WTC11 (cell line): ENCODE measurements at regions not wholly inside any gene's neighbourhood (a gene's known extent, or its start where the extent isn't known, plus 50 kb on each side); places are given as distances from the start of the nearest gene placed in this dataset.

Experiments used
- ATAC-seq: fragments of 200-7000 bp; cut with Tn5 transposase; 2 replicates; pipeline ENCODE4 v1.10.0; 2021; ENCODE audit warnings: mild to moderate bottlenecking, moderate library complexity
- CTCF ChIA-PET: fragments of 300-600 bp; sonication (Branson Sonifier 250); formaldehyde crosslinking; loops from one replicate; lab custom pipeline; 2021; ENCODE audit warnings: antibody characterized with exemption; lab: Charles Lee
- POLR2A ChIA-PET: fragments of 350-600 bp; sonication (Branson Sonifier 250); formaldehyde crosslinking; loops from one replicate; lab custom pipeline; 2021; ENCODE audit warnings: antibody characterized with exemption; lab: Charles Lee
- DNase-seq: peaks from one replicate; pipeline ENCODE4 v3.0.0; 2021; ENCODE audit warnings: low spot score
- H3K27ac Mint-ChIP-seq: 2 replicates; pipeline ENCODE4 v1.8.0; 2021; ENCODE audit warnings: mixed read lengths
- H3K27me3 Mint-ChIP-seq: 2 replicates; pipeline ENCODE4 v1.8.0; 2021; ENCODE audit warnings: low read depth, mild to moderate bottlenecking, moderate library complexity, mixed read lengths
- H3K36me3 Mint-ChIP-seq: 2 replicates; pipeline ENCODE4 v1.8.0; 2021; ENCODE audit warnings: mixed read lengths
- H3K4me1 Mint-ChIP-seq: 2 replicates; pipeline ENCODE4 v1.8.0; 2022; ENCODE audit warnings: mixed read lengths
- H3K4me3 Mint-ChIP-seq: 2 replicates; pipeline ENCODE4 v1.8.0; 2021; ENCODE audit warnings: mild to moderate bottlenecking, moderate library complexity, mixed read lengths
- H3K9me3 Mint-ChIP-seq: 2 replicates; pipeline ENCODE4 v1.8.0; 2021; ENCODE audit warnings: mixed read lengths
- ERG ChIP-seq: fragments of 250-450 bp; sonication (Bioruptor Pico); IDR thresholded peaks from 2 replicates; pipeline ENCODE4 v1.8.0; 2021; ENCODE audit warnings: mild to moderate bottlenecking
- ESRRA ChIP-seq: sonication (generic); formaldehyde crosslinking; IDR thresholded peaks from 2 replicates; pipeline ENCODE4 v1.8.1; 2022; ENCODE audit warnings: mild to moderate bottlenecking, missing genetic modification reagents, borderline replicate concordance
- ETV6 ChIP-seq: sonication (generic); formaldehyde crosslinking; IDR thresholded peaks from 2 replicates; pipeline ENCODE4 v1.8.1; 2022; ENCODE audit warnings: mild to moderate bottlenecking, missing genetic modification reagents
- HMGA2 ChIP-seq: fragments of 250-450 bp; sonication (Bioruptor Pico); IDR thresholded peaks from 2 replicates; pipeline ENCODE4 v1.4.0; 2021; ENCODE audit warnings: mild to moderate bottlenecking, moderate library complexity
- MXD4 ChIP-seq: fragments of 250-450 bp; sonication (Bioruptor Pico); IDR thresholded peaks from 2 replicates; pipeline ENCODE4 v1.8.0; 2021; ENCODE audit warnings: mild to moderate bottlenecking, moderate library complexity, borderline replicate concordance
- PREB ChIP-seq: sonication (generic); formaldehyde crosslinking; IDR thresholded peaks from 2 replicates; pipeline ENCODE4 v1.8.1; 2022; ENCODE audit warnings: mild to moderate bottlenecking, missing genetic modification reagents, moderate library complexity, borderline replicate concordance
- TCF7 ChIP-seq: sonication (generic); formaldehyde crosslinking; IDR thresholded peaks from 2 replicates; pipeline ENCODE4 v1.8.0; 2022; ENCODE audit warnings: mild to moderate bottlenecking, low read depth, missing genetic modification reagents, moderate library complexity
- TP53 ChIP-seq: sonication (generic); formaldehyde crosslinking; IDR thresholded peaks from 2 replicates; pipeline ENCODE4 v1.8.1; 2023; ENCODE audit warnings: mild to moderate bottlenecking, missing genetic modification reagents
- ZBTB21 ChIP-seq: sonication (generic); formaldehyde crosslinking; IDR thresholded peaks from 2 replicates; pipeline ENCODE4 v1.8.1; 2023; ENCODE audit warnings: mild to moderate bottlenecking, missing genetic modification reagents, borderline replicate concordance
- ZMAT4 ChIP-seq: fragments of 250-450 bp; sonication (Bioruptor Pico); IDR thresholded peaks from 2 replicates; pipeline ENCODE4 v1.9.0; 2021; ENCODE audit warnings: mild to moderate bottlenecking
- ZNF416 ChIP-seq: fragments of 250-450 bp; sonication (Bioruptor Pico); IDR thresholded peaks from 2 replicates; pipeline ENCODE4 v1.9.0; 2021; ENCODE audit warnings: mild to moderate bottlenecking, inconsistent platforms
- ZNF423 ChIP-seq: fragments of 250-450 bp; sonication (Bioruptor Pico); IDR thresholded peaks from 2 replicates; pipeline ENCODE4 v2.1.2; 2022; ENCODE audit warnings: mild to moderate bottlenecking, moderate library complexity
- TF ChIP-seq, protein P1 (sequence below): sonication (generic); formaldehyde crosslinking; IDR thresholded peaks from 2 replicates; pipeline ENCODE4 v1.8.1; 2022; ENCODE audit warnings: low read depth, mild to moderate bottlenecking, moderate library complexity, missing genetic modification reagents, borderline replicate concordance
- TF ChIP-seq, protein P2 (sequence below): sonication (generic); formaldehyde crosslinking; IDR thresholded peaks from 2 replicates; pipeline ENCODE4 v1.8.1; 2023; ENCODE audit warnings: mild to moderate bottlenecking, moderate library complexity, missing genetic modification reagents
- TF ChIP-seq, protein P3 (sequence below): sonication (generic); formaldehyde crosslinking; IDR thresholded peaks from 2 replicates; pipeline ENCODE4 v1.8.1; 2023; ENCODE audit warnings: mild to moderate bottlenecking, missing genetic modification reagents

DNA sequence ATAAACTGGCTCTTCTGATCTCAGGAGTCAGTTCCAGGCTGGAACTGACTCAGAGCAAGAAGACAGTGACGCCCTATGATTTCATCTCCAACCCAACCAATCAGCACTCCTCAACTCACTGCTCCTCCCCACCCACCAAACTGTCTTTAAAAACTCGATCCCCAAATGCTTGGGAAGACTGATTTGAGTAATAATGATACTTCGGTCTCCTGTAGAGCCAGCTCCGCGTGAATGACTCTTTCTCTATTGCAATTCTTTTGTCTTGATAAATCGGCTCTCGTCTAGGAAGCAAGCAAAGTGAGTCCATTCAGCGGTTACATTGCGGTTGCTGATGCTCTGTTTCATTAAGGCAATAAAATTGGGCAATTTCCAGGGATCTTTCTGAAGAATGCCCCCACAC, 1025.3 kb upstream of the CNTNAP5 start:
- ATAC-seq, result peak; percentile 96

DNA sequence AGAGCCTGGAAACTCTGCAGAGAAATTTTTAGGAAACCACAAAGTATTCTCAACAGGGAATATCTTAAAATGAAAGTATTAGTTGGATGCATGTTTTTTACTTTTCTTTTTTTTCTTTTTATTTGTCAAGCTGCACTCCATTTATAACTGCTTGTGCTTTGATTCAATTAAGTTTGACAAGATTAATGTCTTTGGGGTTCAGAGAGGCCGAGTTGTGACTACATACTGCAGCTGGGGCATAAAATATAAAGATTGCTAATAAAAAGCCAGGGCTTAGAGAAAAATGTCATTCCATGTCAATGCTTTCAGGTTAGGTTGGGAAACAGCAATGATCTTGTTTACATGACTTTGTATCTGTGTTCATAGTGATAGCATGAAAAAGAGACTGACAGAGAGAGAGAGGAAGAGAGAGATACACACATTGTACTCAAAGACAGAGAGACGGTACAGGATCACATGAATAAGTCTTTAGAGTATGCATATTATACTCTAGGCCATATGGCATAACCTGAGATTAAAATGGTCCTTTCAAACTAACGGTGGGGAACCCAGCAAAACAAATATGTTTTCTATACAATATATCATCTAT, 1022.3 kb upstream of the CNTNAP5 start:
- peaks cover 44% of the 10 kb centered on the region for H3K4me1 Mint-ChIP-seq

More for the DNA sequence above, 1025.3 kb upstream of the CNTNAP5 start:
- DNase-seq, result peak; percentile 20
- Mint-ChIP-seq H3K4me3 (peak overlapping the region; percentile 2), H3K36me3 (peaks cover 2% of the 10 kb centered on the region; the same call in 1 of the 2 replicates), H3K27me3 (no peaks in the 10 kb centered on the region), H3K4me1 (peaks cover 40% of the 10 kb centered on the region), H3K9me3 (peaks cover 7% of the 10 kb centered on the region), H3K27ac (peak overlapping the region; percentile 71)
- peak; percentile 79; the same call in 1 of the 2 replicates for TF ChIP-seq ZBTB21 (CRISPR knock-in tag)
- TF ChIP-seq MXD4 (CRISPR knock-in tag), result no peak
- TF ChIP-seq ESRRA (CRISPR knock-in tag), result no peak
- TF ChIP-seq, protein P1, sequence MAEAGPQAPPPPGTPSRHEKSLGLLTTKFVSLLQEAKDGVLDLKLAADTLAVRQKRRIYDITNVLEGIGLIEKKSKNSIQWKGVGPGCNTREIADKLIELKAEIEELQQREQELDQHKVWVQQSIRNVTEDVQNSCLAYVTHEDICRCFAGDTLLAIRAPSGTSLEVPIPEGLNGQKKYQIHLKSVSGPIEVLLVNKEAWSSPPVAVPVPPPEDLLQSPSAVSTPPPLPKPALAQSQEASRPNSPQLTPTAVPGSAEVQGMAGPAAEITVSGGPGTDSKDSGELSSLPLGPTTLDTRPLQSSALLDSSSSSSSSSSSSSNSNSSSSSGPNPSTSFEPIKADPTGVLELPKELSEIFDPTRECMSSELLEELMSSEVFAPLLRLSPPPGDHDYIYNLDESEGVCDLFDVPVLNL (CRISPR knock-in tag), result no peak
- no peak for TF ChIP-seq PREB (CRISPR knock-in tag)
- TF ChIP-seq ZNF423 (CRISPR knock-in tag), result peak; percentile 32; the same call in 1 of the 2 replicates
- TF ChIP-seq TP53 (CRISPR knock-in tag), result no peak
- TF ChIP-seq ERG, result no peak
- TF ChIP-seq ETV6, result 0 out of 2 replicates have a peak, but pooled peaks have one; percentile 20
- TF ChIP-seq ZMAT4 (CRISPR knock-in tag), result no peak
- TF ChIP-seq ZNF416 (CRISPR knock-in tag), result no peak
- TF ChIP-seq, protein P2, sequence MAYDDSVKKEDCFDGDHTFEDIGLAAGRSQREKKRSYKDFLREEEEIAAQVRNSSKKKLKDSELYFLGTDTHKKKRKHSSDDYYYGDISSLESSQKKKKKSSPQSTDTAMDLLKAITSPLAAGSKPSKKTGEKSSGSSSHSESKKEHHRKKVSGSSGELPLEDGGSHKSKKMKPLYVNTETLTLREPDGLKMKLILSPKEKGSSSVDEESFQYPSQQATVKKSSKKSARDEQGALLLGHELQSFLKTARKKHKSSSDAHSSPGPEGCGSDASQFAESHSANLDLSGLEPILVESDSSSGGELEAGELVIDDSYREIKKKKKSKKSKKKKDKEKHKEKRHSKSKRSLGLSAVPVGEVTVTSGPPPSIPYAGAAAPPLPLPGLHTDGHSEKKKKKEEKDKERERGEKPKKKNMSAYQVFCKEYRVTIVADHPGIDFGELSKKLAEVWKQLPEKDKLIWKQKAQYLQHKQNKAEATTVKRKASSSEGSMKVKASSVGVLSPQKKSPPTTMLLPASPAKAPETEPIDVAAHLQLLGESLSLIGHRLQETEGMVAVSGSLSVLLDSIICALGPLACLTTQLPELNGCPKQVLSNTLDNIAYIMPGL (CRISPR knock-in tag), result no peak
- POLR2A ChIA-PET, result no interaction called here
- CTCF ChIA-PET, result interaction anchor here (1.1 kb wide), 1 partner anchor 483 kb away, joined by 3 read pairs; no protein-coding TSS in a partner anchor

More for the DNA sequence above, 1022.3 kb upstream of the CNTNAP5 start:
- ChIA-PET POLR2A (no interaction called here), CTCF (no interaction called here)
- ATAC-seq (no peak), DNase-seq (no peak)
- Mint-ChIP-seq H3K9me3 (peaks cover 30% of the 10 kb centered on the region), H3K4me3 (no peak overlapping the region), H3K27me3 (no peaks in the 10 kb centered on the region), H3K36me3 (peaks cover 19% of the 10 kb centered on the region), H3K27ac (no peak overlapping the region)
- TF ChIP-seq, protein P3, sequence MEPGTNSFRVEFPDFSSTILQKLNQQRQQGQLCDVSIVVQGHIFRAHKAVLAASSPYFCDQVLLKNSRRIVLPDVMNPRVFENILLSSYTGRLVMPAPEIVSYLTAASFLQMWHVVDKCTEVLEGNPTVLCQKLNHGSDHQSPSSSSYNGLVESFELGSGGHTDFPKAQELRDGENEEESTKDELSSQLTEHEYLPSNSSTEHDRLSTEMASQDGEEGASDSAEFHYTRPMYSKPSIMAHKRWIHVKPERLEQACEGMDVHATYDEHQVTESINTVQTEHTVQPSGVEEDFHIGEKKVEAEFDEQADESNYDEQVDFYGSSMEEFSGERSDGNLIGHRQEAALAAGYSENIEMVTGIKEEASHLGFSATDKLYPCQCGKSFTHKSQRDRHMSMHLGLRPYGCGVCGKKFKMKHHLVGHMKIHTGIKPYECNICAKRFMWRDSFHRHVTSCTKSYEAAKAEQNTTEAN (CRISPR knock-in tag), result no peak
- TF ChIP-seq HMGA2, result no peak
- TF ChIP-seq TCF7 (CRISPR knock-in tag), result no peak
- no peak for TF ChIP-seq MXD4 (CRISPR knock-in tag)
